GM12878 (cell line): ENCODE measurements at regions not wholly inside any gene's neighbourhood (a gene's known extent, or its start where the extent isn't known, plus 50 kb on each side); places are given as distances from the start of the nearest gene placed in this dataset.

ENCODE experiments used
- ATAC-seq: fragments of 200-7000 bp; cut with Tn5 transposase; 3 replicates; pipeline ENCODE4 v1.9.1; 2020; ENCODE audit warnings: mild to moderate bottlenecking, moderate library complexity
- BruUV-seq: library from RNA; stranded (reverse); fragments of 400-500 nt; replicated peaks from 2 replicates; lab custom pipeline; 2021; lab: Mats Ljungman, UMichigan
- CTCF ChIA-PET: fragments of 300-600 bp; sonication (Branson Sonifier 250); formaldehyde crosslinking; extraction: SDS; loops from one replicate; lab custom pipeline; 2021; ENCODE audit warnings: inconsistent platforms; lab: Yijun Ruan, JAX
- POLR2A ChIA-PET: fragments of 350-600 bp; formaldehyde crosslinking; extraction: SDS; loops from one replicate; lab custom pipeline; 2021; ENCODE audit warnings: inconsistent platforms; lab: Charles Lee
- RAD21 ChIA-PET: fragments of 300-600 bp; sonication (Branson Sonifier 250); formaldehyde crosslinking; loops from one replicate; lab custom pipeline; 2023; ENCODE audit warnings: antibody characterized with exemption; ENCODE audit not compliant: unreplicated experiment; lab: Charles Lee
- SMC1A ChIA-PET: fragments of 300-600 bp; sonication (Branson Sonifier 250); formaldehyde crosslinking; loops from one replicate; lab custom pipeline; 2023; ENCODE audit not compliant: unreplicated experiment, uncharacterized antibody; lab: Charles Lee
- DNase-seq: peaks from one replicate; pipeline ENCODE4 v3.0.0-alpha.2; 2011; ENCODE audit warnings: low read depth, low spot score
- FAIRE-seq: peaks from 3 replicates; lab custom pipeline; 2011; peaks lifted over from hg19 to GRCh38; lab: Jason Lieb, UNC
- H2AFZ ChIP-seq: 2 replicates; pipeline ENCODE4 v1.6.0; 2011; ENCODE audit warnings: low read depth, low read length, control low read depth; ENCODE audit not compliant: control insufficient read depth
- H3K27ac ChIP-seq: 2 replicates; pipeline ENCODE4 v1.5.1; 2011; ENCODE audit warnings: control low read depth; ENCODE audit not compliant: control insufficient read depth, insufficient read depth
- H3K27me3 ChIP-seq, 2 experiments: replicated peaks in 1 of 2; 2 replicates each; pipeline versions ENCODE4 v1.6.0 to v1.6.1; 2011; ENCODE audit warnings: low read length in 1 of 2; ENCODE audit not compliant: control insufficient read depth in 2 of 2, insufficient read depth in 2 of 2
- H3K36me3 ChIP-seq, 2 experiments: 2 replicates each; pipeline ENCODE4 v1.5.1; 2011; ENCODE audit warnings: low read length in 1 of 2; ENCODE audit not compliant: control insufficient read depth in 2 of 2, insufficient read depth in 2 of 2
- H3K4me1 ChIP-seq: 2 replicates; pipeline ENCODE4 v1.6.1; 2011; ENCODE audit warnings: mild to moderate bottlenecking, low read length, moderate library complexity, mixed read lengths; ENCODE audit not compliant: control insufficient read depth, insufficient read depth
- H3K4me2 ChIP-seq: 2 replicates; pipeline ENCODE4 v1.6.0; 2011; ENCODE audit warnings: control low read depth; ENCODE audit not compliant: control insufficient read depth, insufficient read depth
- H3K4me3 ChIP-seq: fragments of 200-600 bp; sonication (generic); 2 replicates; pipeline ENCODE4 v1.5.1; 2016
- H3K79me2 ChIP-seq: 2 replicates; pipeline ENCODE4 v1.6.0; 2011; ENCODE audit warnings: low read length; ENCODE audit not compliant: control insufficient read depth, insufficient read depth
- H3K9ac ChIP-seq: 2 replicates; pipeline ENCODE4 v1.8.0; 2011; ENCODE audit warnings: low read length, control low read depth, mixed read lengths; ENCODE audit not compliant: control insufficient read depth, insufficient read depth
- H3K9me3 ChIP-seq: replicated peaks from 3 replicates; pipeline ENCODE4 v1.5.1; 2011; ENCODE audit warnings: mild to moderate bottlenecking, low read length; ENCODE audit not compliant: control insufficient read depth, insufficient read depth
- H4K20me1 ChIP-seq: 2 replicates; pipeline ENCODE4 v1.6.0; 2011; ENCODE audit not compliant: control insufficient read depth, insufficient read depth
- BCLAF1 ChIP-seq: fragments of 450-650 bp; IDR thresholded peaks from 2 replicates; pipeline ENCODE4 v1.6.1; 2017; ENCODE audit warnings: antibody characterized with exemption, mild to moderate bottlenecking, moderate library complexity
- BRCA1 ChIP-seq: IDR thresholded peaks from 2 replicates; pipeline ENCODE4 v1.6.1; 2011; ENCODE audit warnings: low read depth, low read length, improper control_type of control experiment
- CBX3 ChIP-seq: fragments of 200-600 bp; sonication (generic); IDR thresholded peaks from 2 replicates; pipeline ENCODE4 v1.6.1; 2016; ENCODE audit warnings: low read depth, borderline replicate concordance
- CTCF ChIP-seq, 3 experiments: IDR thresholded peaks in 2 of 3; conservative IDR thresholded peaks in 1 of 3; 2 replicates each; pipeline ENCODE4 v1.5.1; 2011; ENCODE audit warnings: low read depth in 3 of 3, low read length in 3 of 3, mild to moderate bottlenecking in 3 of 3, control low read depth in 2 of 3, moderate library complexity in 2 of 3, inconsistent platforms in 1 of 3, mixed read lengths in 1 of 3; ENCODE audit not compliant: control insufficient read depth in 2 of 3, insufficient read depth in 1 of 3; ENCODE audit errors: extremely low read depth in 1 of 3
- HSF1 ChIP-seq: fragments of 150-350 bp; IDR thresholded peaks from 2 replicates; pipeline ENCODE4 v1.6.1; 2014; ENCODE audit warnings: mild to moderate bottlenecking, low read depth, low read length
- JUND ChIP-seq: IDR thresholded peaks from 2 replicates; pipeline ENCODE4 v1.6.1; 2012; ENCODE audit warnings: low read depth, mild to moderate bottlenecking, low read length, improper control_type of control experiment, moderate library complexity
- KAT2A ChIP-seq: conservative IDR thresholded peaks from 2 replicates; pipeline ENCODE4 v1.6.1; 2011; ENCODE audit warnings: low read depth, low read length; ENCODE audit not compliant: control insufficient read depth
- NFYB ChIP-seq: IDR thresholded peaks from 2 replicates; pipeline ENCODE4 v1.6.1; 2011; ENCODE audit warnings: low read depth, mild to moderate bottlenecking, low read length, improper control_type of control experiment, moderate library complexity; ENCODE audit not compliant: insufficient read depth
- PAX8 ChIP-seq: fragments of 450-650 bp; IDR thresholded peaks from 2 replicates; pipeline ENCODE4 v1.6.1; 2017; ENCODE audit warnings: mild to moderate bottlenecking, moderate library complexity
- SRF ChIP-seq, 2 experiments: IDR thresholded peaks; 2 replicates each; pipeline ENCODE4 v1.6.1; 2011; ENCODE audit warnings: low read depth in 2 of 2, low read length in 2 of 2, mild to moderate bottlenecking in 1 of 2, moderate library complexity in 1 of 2
- STAT3 ChIP-seq: IDR thresholded peaks from 2 replicates; pipeline ENCODE4 v1.6.1; 2011; ENCODE audit warnings: low read depth, low read length, improper control_type of control experiment
- SUZ12 ChIP-seq: fragments of 200-600 bp; sonication (generic); IDR thresholded peaks from one replicate; pipeline ENCODE4 v1.6.1; 2018; ENCODE audit warnings: antibody characterized with exemption, mild to moderate bottlenecking; ENCODE audit not compliant: unreplicated experiment
- USF1 ChIP-seq: IDR thresholded peaks from 2 replicates; pipeline ENCODE4 v1.6.1; 2011; ENCODE audit warnings: borderline replicate concordance, low read depth, mild to moderate bottlenecking, moderate library complexity, mixed read lengths, low read length; ENCODE audit not compliant: insufficient read depth; ENCODE audit errors: extremely low read length
- WRNIP1 ChIP-seq: IDR thresholded peaks from 2 replicates; pipeline ENCODE4 v1.6.1; 2011; ENCODE audit warnings: low read depth, low read length, improper control_type of control experiment, borderline replicate concordance
- WGBS: methylation state at CpG from one replicate; pipeline ENCODE4 v1.1.6; 2016; ENCODE audit warnings: low lambda C conversion rate; ENCODE audit not compliant: insufficient replicate concordance, insufficient coverage; ENCODE audit errors: missing lambda C conversion rate; 5-methylcytosine and 5-hydroxymethylcytosine counted together
- in situ Hi-C: fragments of 300-500 bp; cut with MboI; formaldehyde crosslinking; loops from 9 replicates; pipeline ENCODE4 v1.14.3; 2018; ENCODE audit warnings: mixed read lengths
- intact Hi-C: fragments of 100-400 bp; cut with micrococcal nuclease; formaldehyde crosslinking; loops from one replicate; pipeline ENCODE4 v1.14.2; 2022; ENCODE audit not compliant: unreplicated experiment

GRCh38 chr6:74755196-74755595, 450.7 kb downstream of the COL12A1 start (continued):
- TF ChIP-seq CTCF (IDR thresholded peaks at IDR 0.05 in 2 of 3, conservative IDR thresholded peaks at IDR 0.05 in 1 of 3; ENCODE audit: control insufficient read depth in 2 of 3, extremely low read depth in 1 of 3, insufficient read depth in 1 of 3, low read depth in 3 of 3, low read length in 3 of 3), result no peak

- Histone ChIP-seq H3K27me3 (no peaks in the 10 kb centered on the region; a peak in 1 of 4 replicates), H4K20me1 (no peaks in the 10 kb centered on the region), H3K9ac (no peak overlapping the region), H3K4me2 (no peak overlapping the region), H3K36me3 (no peaks in the 10 kb centered on the region), H3K27ac (no peak overlapping the region), H3K4me1 (no peaks in the 10 kb centered on the region), H2AFZ (no peak overlapping the region), H3K79me2 (no peaks in the 10 kb centered on the region), H3K9me3 (no peaks in the 10 kb centered on the region), H3K4me3 (no peak overlapping the region)
- RAD21 ChIA-PET, result interaction anchor here (0.8 to 1.5 kb wide), 2 partner anchors 11 to 346 kb away, joined by 3 read pairs; no protein-coding TSS in a partner anchor
- FAIRE-seq, result no peak
- SMC1A ChIA-PET, result interaction anchor here (0.6 to 1.4 kb wide), 5 partner anchors 11 to 452 kb away, joined by 3 to 4 read pairs (median 3); partner anchors contain the start of gene COL12A1
- no peak for DNase-seq
- CTCF ChIA-PET, result no interaction called here
- in situ Hi-C loops, result no loop called here
- POLR2A ChIA-PET, result no interaction called here
- no TSS peak for BruUV-seq
- WGBS, result 2% methylated on average over 2 of the region's 2 CpGs
- no peak for ATAC-seq
- intact Hi-C loops, result loop anchor here (10.0 kb wide), 1 partner anchor 451 kb away; the partner anchor contains the start of gene COL12A1
- no peak for TF ChIP-seq SRF (IDR thresholded peaks at IDR 0.05; ENCODE audit: low read depth in 2 of 2, low read length in 2 of 2)
- TF ChIP-seq BCLAF1, result no peak
- TF ChIP-seq USF1, result no peak
- TF ChIP-seq PAX8, result no peak
- TF ChIP-seq HSF1, result no peak
- TF ChIP-seq BRCA1, result no peak
- TF ChIP-seq JUND, result no peak
- TF ChIP-seq WRNIP1, result no peak
- TF ChIP-seq CBX3, result no peak
- no peak for TF ChIP-seq KAT2A
- no peak for TF ChIP-seq SUZ12
- no peak for TF ChIP-seq NFYB
- no peak for TF ChIP-seq STAT3
These were observed 451.8 kb downstream of the COL12A1 start for GRCh38 chr6:74753883-74754600.
